DOHH2 (cell line): ENCODE measurements at regions not wholly inside any gene's neighbourhood (a gene's known extent, or its start where the extent isn't known, plus 50 kb on each side); places are given as distances from the start of the nearest gene placed in this dataset.

Experiments used
- H3F3A ChIP-seq: fragments of 200-600 bp; sonication (generic), shearing (Covaris generic); 2 replicates; pipeline ENCODE4 v1.6.0; 2016; ENCODE audit warnings: antibody characterized with exemption, mild to moderate bottlenecking; ENCODE audit not compliant: control insufficient read depth, insufficient read depth
- H3K27ac ChIP-seq: fragments of 200-600 bp; sonication (generic); 2 replicates; pipeline ENCODE4 v1.5.1; 2014; ENCODE audit warnings: low read depth, mild to moderate bottlenecking, low read length, moderate library complexity
- H3K27me3 ChIP-seq: fragments of 200-600 bp; sonication (generic); 2 replicates; pipeline ENCODE4 v1.6.1; 2014; ENCODE audit warnings: mild to moderate bottlenecking, low read length, mixed read lengths; ENCODE audit not compliant: control insufficient read depth
- H3K36me3 ChIP-seq: fragments of 200-600 bp; sonication (generic); 2 replicates; pipeline ENCODE4 v1.6.1; 2014; ENCODE audit warnings: mild to moderate bottlenecking, low read length, moderate library complexity, mixed read lengths; ENCODE audit not compliant: control insufficient read depth
- H3K4me1 ChIP-seq: fragments of 200-600 bp; sonication (generic); 2 replicates; pipeline ENCODE4 v1.6.1; 2014; ENCODE audit warnings: mild to moderate bottlenecking, low read length, mixed read lengths; ENCODE audit not compliant: control insufficient read depth
- H3K4me2 ChIP-seq: fragments of 200-600 bp; sonication (generic); 2 replicates; pipeline ENCODE4 v1.6.0; 2014; ENCODE audit warnings: mild to moderate bottlenecking, low read length, moderate library complexity
- H3K4me3 ChIP-seq: fragments of 200-600 bp; sonication (generic); 2 replicates; pipeline ENCODE4 v1.5.1; 2014; ENCODE audit warnings: mild to moderate bottlenecking, low read length, mixed read lengths
- H3K79me2 ChIP-seq: fragments of 200-600 bp; sonication (generic); 2 replicates; pipeline ENCODE4 v1.6.1; 2014; ENCODE audit warnings: mild to moderate bottlenecking, low read length, mixed read lengths; ENCODE audit not compliant: control insufficient read depth
- H3K9me2 ChIP-seq: fragments of 200-600 bp; sonication (generic); replicated peaks from 2 replicates; pipeline ENCODE4 v1.6.1; 2014; ENCODE audit warnings: mild to moderate bottlenecking, low read length, mixed read lengths; ENCODE audit not compliant: control insufficient read depth
- H3K9me3 ChIP-seq: fragments of 200-600 bp; sonication (generic); 2 replicates; pipeline ENCODE4 v1.6.1; 2014; ENCODE audit warnings: antibody characterized with exemption, low read length, mixed read lengths; ENCODE audit not compliant: control insufficient read depth, insufficient read depth
- H4K20me1 ChIP-seq: fragments of 200-600 bp; sonication (generic); 2 replicates; pipeline ENCODE4 v1.6.0; 2014; ENCODE audit warnings: low read depth, mild to moderate bottlenecking, antibody characterized with exemption, low read length, moderate library complexity; ENCODE audit not compliant: control insufficient read depth, insufficient read depth
- CTCF ChIP-seq: fragments of 200-600 bp; sonication (generic); IDR thresholded peaks from one replicate; pipeline ENCODE4 v1.5.1; 2014; ENCODE audit warnings: antibody characterized with exemption, mild to moderate bottlenecking, low read depth, low read length; ENCODE audit not compliant: poor library complexity, severe bottlenecking
- EZH2phosphoT487 ChIP-seq: fragments of 200-600 bp; sonication (generic); IDR thresholded peaks from 2 replicates; pipeline ENCODE4 v1.6.1; 2017; ENCODE audit warnings: borderline replicate concordance, mild to moderate bottlenecking, antibody characterized with exemption, low read length, moderate library complexity, mixed read lengths

DNA sequence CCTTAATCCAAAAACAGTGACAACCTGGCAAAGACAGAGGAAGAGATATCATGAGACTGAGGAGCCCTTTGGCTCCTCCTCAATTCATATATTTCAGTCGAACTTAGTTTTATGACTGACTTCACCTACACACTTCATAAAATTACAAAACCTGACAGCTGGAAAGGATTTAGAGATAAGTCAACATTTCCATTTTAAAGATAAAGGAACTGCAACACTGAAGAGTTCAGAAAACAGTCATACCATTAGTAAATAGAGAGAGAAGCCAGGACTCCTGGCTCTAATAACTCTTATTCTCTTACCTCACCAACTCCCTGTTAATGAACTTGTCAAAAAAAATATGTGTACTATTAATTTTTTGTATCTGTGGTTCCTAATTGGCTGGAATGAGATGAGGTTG, 141.0 kb upstream of the COL1A2 start:
- no peaks in the 10 kb centered on the region for H4K20me1 ChIP-seq
- no peaks in the 10 kb centered on the region for H3K79me2 ChIP-seq
- H3K27me3 ChIP-seq, result 0 out of 2 replicates have a peak, but pooled peaks cover 2% of the 10 kb centered on the region
- TF ChIP-seq CTCF (no peak), EZH2phosphoT487 (no peak)
- no peak overlapping the region for H3K4me2 ChIP-seq
- no peaks in the 10 kb centered on the region for H3K9me2 ChIP-seq
- no peaks in the 10 kb centered on the region for H3K9me3 ChIP-seq
- H3K4me3 ChIP-seq, result no peak overlapping the region
- no peaks in the 10 kb centered on the region for H3F3A ChIP-seq
- H3K27ac ChIP-seq, result no peak overlapping the region
- no peaks in the 10 kb centered on the region for H3K4me1 ChIP-seq
- H3K36me3 ChIP-seq, result no peaks in the 10 kb centered on the region

DNA sequence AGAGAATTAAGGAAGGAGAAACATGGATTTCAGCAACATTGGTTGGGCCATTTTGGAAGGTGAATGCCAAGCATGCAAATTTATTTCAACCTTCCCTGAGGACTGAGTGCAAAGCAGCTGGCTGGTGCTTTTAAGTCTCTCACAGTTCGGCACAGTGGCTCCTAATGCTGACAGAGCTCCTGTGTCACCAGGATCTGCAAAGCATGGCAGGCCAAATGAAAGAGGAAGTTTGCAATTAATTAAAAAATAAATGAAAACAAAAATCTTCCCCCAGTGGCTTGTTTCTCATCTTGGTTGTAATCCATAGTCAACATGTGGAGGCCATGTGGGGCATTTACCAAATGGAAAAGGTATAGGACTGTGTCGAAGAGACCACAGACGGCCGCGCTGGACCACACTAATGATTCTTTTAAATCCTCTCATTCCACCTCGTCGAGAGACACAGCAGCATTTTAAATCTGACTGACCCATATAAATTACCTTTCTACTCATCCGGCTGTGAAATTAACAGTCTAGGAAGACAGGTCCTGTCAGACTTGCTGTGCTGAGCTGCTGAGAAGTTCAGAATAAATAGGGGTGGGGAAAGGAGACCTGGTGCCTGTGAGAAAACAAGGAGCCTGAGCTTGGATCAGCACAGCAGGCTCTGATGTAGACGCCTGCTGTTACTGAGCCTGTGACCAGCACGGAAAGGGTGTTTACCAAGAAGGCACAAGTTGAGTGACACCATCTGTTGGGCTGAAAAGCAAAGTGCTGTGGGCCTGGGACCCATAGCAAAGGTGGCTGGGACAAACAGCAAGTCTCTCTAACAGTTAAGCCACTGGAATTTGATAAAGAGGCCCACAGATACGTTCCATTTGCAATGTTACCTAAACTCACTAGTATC, 136.0 kb upstream of the COL1A2 start:
- TF ChIP-seq EZH2phosphoT487 (no peak), CTCF (no peak)
- no peaks in the 10 kb centered on the region for H3K4me1 ChIP-seq
- H3K4me3 ChIP-seq, result no peak overlapping the region
- no peaks in the 10 kb centered on the region for H3K9me3 ChIP-seq
- H3K27ac ChIP-seq, result no peak overlapping the region
- 0 out of 2 replicates have a peak, but pooled peaks cover 6% of the 10 kb centered on the region for H3K27me3 ChIP-seq
- H3K4me2 ChIP-seq, result no peak overlapping the region
- H3F3A ChIP-seq, result no peaks in the 10 kb centered on the region
- no peaks in the 10 kb centered on the region for H3K9me2 ChIP-seq
- no peaks in the 10 kb centered on the region for H4K20me1 ChIP-seq
- H3K36me3 ChIP-seq, result no peaks in the 10 kb centered on the region
- no peaks in the 10 kb centered on the region for H3K79me2 ChIP-seq

DNA sequence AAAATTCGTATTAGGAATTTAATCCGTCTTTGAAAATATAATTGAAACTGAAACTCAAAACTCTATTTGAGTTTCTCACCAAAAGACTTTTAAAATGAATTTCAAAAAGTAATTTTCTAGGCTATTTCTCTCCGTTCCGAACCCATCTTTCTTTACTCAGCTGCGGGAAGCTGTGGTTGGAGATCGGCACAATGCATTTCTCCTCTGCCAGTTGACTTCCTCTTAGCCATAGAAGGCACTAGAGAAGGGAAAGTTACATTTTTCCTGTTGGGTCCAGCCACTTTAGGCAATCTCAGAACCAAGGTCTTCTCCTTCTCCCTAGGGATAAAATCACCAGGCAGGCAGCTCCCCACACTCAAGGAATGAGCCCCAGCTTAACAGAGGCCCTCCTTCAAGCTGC, 133.6 kb upstream of the COL1A2 start:
- Histone ChIP-seq H4K20me1 (no peaks in the 10 kb centered on the region), H3K27me3 (0 out of 2 replicates have a peak, but pooled peaks cover 6% of the 10 kb centered on the region), H3K4me1 (no peaks in the 10 kb centered on the region), H3F3A (no peaks in the 10 kb centered on the region), H3K4me2 (no peak overlapping the region), H3K79me2 (no peaks in the 10 kb centered on the region), H3K9me2 (no peaks in the 10 kb centered on the region), H3K36me3 (no peaks in the 10 kb centered on the region), H3K9me3 (no peaks in the 10 kb centered on the region), H3K4me3 (no peak overlapping the region), H3K27ac (no peak overlapping the region)
- TF ChIP-seq CTCF (no peak), EZH2phosphoT487 (no peak)
